IMR-90 (cell line): ENCODE measurements at regions not wholly inside any gene's neighbourhood (a gene's known extent, or its start where the extent isn't known, plus 50 kb on each side); places are given as distances from the start of the nearest gene placed in this dataset.

Source experiments
- ATAC-seq: fragments of 200-7000 bp; cut with Tn5 transposase; 2 replicates; pipeline ENCODE4 v1.9.1; 2020; ENCODE audit warnings: low read depth, mild to moderate bottlenecking, moderate library complexity
- BruUV-seq: library from RNA; stranded (reverse); fragments of 400-500 nt; replicated peaks from 2 replicates; lab custom pipeline; 2021; lab: Mats Ljungman, UMichigan
- CTCF ChIA-PET: fragments of 300-600 bp; formaldehyde crosslinking; extraction: SDS; loops from one replicate; lab custom pipeline; 2021; ENCODE audit warnings: antibody characterized with exemption; lab: Yijun Ruan, JAX
- POLR2A ChIA-PET: fragments of 300-600 bp; sonication (Branson Sonifier 250); formaldehyde crosslinking; loops from one replicate; lab custom pipeline; 2022; ENCODE audit warnings: antibody characterized with exemption; ENCODE audit not compliant: unreplicated experiment; lab: Charles Lee
- DNase-seq: peaks from one replicate; pipeline ENCODE4 v3.0.0; 2013
- H2AFZ ChIP-seq: replicated peaks from 2 replicates; pipeline ENCODE3; 2013; ENCODE audit warnings: low read length, mild to moderate bottlenecking; ENCODE audit not compliant: poor library complexity
- H2AK5ac ChIP-seq: 2 replicates; pipeline ENCODE4 v1.6.1; 2013; ENCODE audit warnings: low read depth, low read length, inconsistent platforms
- H2AK9ac ChIP-seq: replicated peaks from 2 replicates; pipeline ENCODE3; 2013; ENCODE audit warnings: mild to moderate bottlenecking, low read depth, low read length, moderate library complexity; ENCODE audit not compliant: poor library complexity
- H2BK120ac ChIP-seq: 2 replicates; pipeline ENCODE4 v1.6.1; 2013; ENCODE audit warnings: low read depth, low read length, inconsistent platforms
- H2BK15ac ChIP-seq: 3 replicates; pipeline ENCODE4 v1.6.1; 2013; ENCODE audit warnings: low read depth, low read length, inconsistent platforms
- H2BK20ac ChIP-seq: 2 replicates; pipeline ENCODE4 v1.6.1; 2013; ENCODE audit warnings: low read depth, mild to moderate bottlenecking, inconsistent platforms, low read length, moderate library complexity
- H2BK5ac ChIP-seq: 2 replicates; pipeline ENCODE4 v1.6.1; 2013; ENCODE audit warnings: mild to moderate bottlenecking, low read depth, low read length, inconsistent platforms; ENCODE audit not compliant: poor library complexity, severe bottlenecking
- H3K14ac ChIP-seq: replicated peaks from 2 replicates; pipeline ENCODE4 v1.6.1; 2013; ENCODE audit warnings: low read depth, low read length, inconsistent platforms
- H3K18ac ChIP-seq: 2 replicates; pipeline ENCODE4 v1.6.1; 2013; ENCODE audit warnings: low read depth, low read length, control low read depth
- H3K23ac ChIP-seq: 2 replicates; pipeline ENCODE4 v1.6.1; 2013; ENCODE audit warnings: low read depth, low read length, inconsistent platforms
- H3K27ac ChIP-seq: 2 replicates; pipeline ENCODE4 v1.5.1; 2013; ENCODE audit warnings: mild to moderate bottlenecking, control low read depth, low read length; ENCODE audit not compliant: insufficient read depth
- H3K27me3 ChIP-seq: 2 replicates; pipeline ENCODE4 v1.6.1; 2013; ENCODE audit warnings: low read length; ENCODE audit not compliant: control insufficient read depth, insufficient read depth
- H3K36me3 ChIP-seq: 2 replicates; pipeline ENCODE4 v1.6.1; 2013; ENCODE audit warnings: low read length, mixed read lengths; ENCODE audit not compliant: control insufficient read depth, insufficient read depth
- H3K4ac ChIP-seq: 2 replicates; pipeline ENCODE4 v1.6.1; 2013; ENCODE audit warnings: low read depth, low read length, inconsistent platforms
- H3K4me1 ChIP-seq: 2 replicates; pipeline ENCODE4 v1.6.1; 2013; ENCODE audit warnings: low read length, mixed read lengths; ENCODE audit not compliant: control insufficient read depth, insufficient read depth
- H3K4me2 ChIP-seq: 2 replicates; pipeline ENCODE4 v1.6.1; 2013; ENCODE audit warnings: low read depth, mild to moderate bottlenecking, control low read depth, low read length, moderate library complexity
- H3K4me3 ChIP-seq: 2 replicates; pipeline ENCODE4 v1.5.1; 2013; ENCODE audit warnings: low read depth, mild to moderate bottlenecking, control low read depth, low read length, moderate library complexity; ENCODE audit not compliant: insufficient read depth
- H3K56ac ChIP-seq: 2 replicates; pipeline ENCODE4 v1.6.1; 2013; ENCODE audit warnings: low read length, inconsistent platforms; ENCODE audit not compliant: insufficient read depth; ENCODE audit errors: extremely low read depth
- H3K79me1 ChIP-seq, 2 experiments: 2 replicates each; pipeline ENCODE4 v1.6.1; 2013; ENCODE audit warnings: low read length in 2 of 2, inconsistent platforms in 1 of 2, low read depth in 1 of 2
- H3K9ac ChIP-seq: 2 replicates; pipeline ENCODE4 v1.6.1; 2013; ENCODE audit warnings: low read depth, low read length, control low read depth
- H3K9me1 ChIP-seq: 2 replicates; pipeline ENCODE4 v1.6.1; 2013; ENCODE audit warnings: low read length, inconsistent platforms; ENCODE audit not compliant: insufficient read depth
- H3K9me3 ChIP-seq: 2 replicates; pipeline ENCODE4 v1.6.1; 2013; ENCODE audit warnings: low read length; ENCODE audit not compliant: control insufficient read depth, insufficient read depth
- H4K20me1 ChIP-seq: 2 replicates; pipeline ENCODE4 v1.6.1; 2013; ENCODE audit warnings: low read length, inconsistent platforms; ENCODE audit not compliant: insufficient read depth
- H4K5ac ChIP-seq: 2 replicates; pipeline ENCODE4 v1.6.1; 2013; ENCODE audit warnings: mild to moderate bottlenecking, low read depth, low read length, control low read depth
- H4K8ac ChIP-seq, 2 experiments: 2 replicates each; pipeline ENCODE4 v1.6.1; 2013; ENCODE audit warnings: low read depth in 2 of 2, low read length in 2 of 2, control low read depth in 1 of 2, inconsistent platforms in 1 of 2
- H4K91ac ChIP-seq: 2 replicates; pipeline ENCODE4 v1.6.1; 2013; ENCODE audit warnings: low read depth, low read length, inconsistent platforms; ENCODE audit not compliant: insufficient read depth
- BHLHE40 ChIP-seq: fragments of 150-350 bp; IDR thresholded peaks from 2 replicates; pipeline ENCODE4 v1.6.1; 2016; ENCODE audit warnings: mild to moderate bottlenecking, low read depth, low read length
- dilution Hi-C: fragments of 300-500 bp; cut with HindIII; formaldehyde crosslinking; loops from one replicate; pipeline ENCODE4 v1.14.3; 2018; ENCODE audit warnings: low sequenced_read_pairs; ENCODE audit not compliant: unreplicated experiment
- in situ Hi-C: fragments of 300-500 bp; cut with MboI; formaldehyde crosslinking; loops from 3 replicates; pipeline ENCODE4 v1.14.3; 2019; ENCODE audit warnings: low sequenced_read_pairs, inconsistent platforms, mixed read lengths
- intact Hi-C: fragments of 100-400 bp; cut with micrococcal nuclease; formaldehyde crosslinking; loops from 2 replicates; pipeline ENCODE4 v1.10.0; 2022
- TF ChIP-seq, protein P1 (sequence below): fragments of 150-350 bp; IDR thresholded peaks from 2 replicates; pipeline ENCODE4 v1.6.1; 2016; ENCODE audit warnings: low read depth, mild to moderate bottlenecking, low read length, moderate library complexity, borderline replicate concordance

DNA sequence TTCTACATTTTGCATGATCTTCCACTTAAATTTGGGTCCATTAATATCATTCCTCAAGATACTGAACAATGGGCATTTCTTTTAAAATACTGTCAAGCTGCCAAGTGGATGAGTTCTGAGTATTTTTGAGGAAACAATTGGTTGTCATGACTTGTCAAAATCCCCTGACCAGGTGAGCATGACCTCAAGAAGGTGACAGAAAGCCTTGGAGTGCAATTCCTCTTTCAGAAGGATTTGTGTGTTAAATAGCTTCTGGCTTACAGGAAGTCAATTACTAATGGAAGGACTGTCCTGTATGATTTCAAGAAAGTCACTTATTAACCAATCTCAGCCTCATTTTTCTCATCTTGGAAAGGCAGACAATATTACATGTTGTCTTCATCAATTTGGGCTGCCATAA, 460.6 kb downstream of the TSN start:
- Histone ChIP-seq H2AFZ (no peak overlapping the region), H3K9me3 (no peaks in the 10 kb centered on the region), H4K20me1 (no peaks in the 10 kb centered on the region), H2BK5ac (no peak overlapping the region), H3K79me1 (no peaks in the 10 kb centered on the region), H2AK9ac (no peak overlapping the region), H4K8ac (no peak overlapping the region), H2BK15ac (no peak overlapping the region), H3K56ac (no peak overlapping the region), H3K4me1 (no peaks in the 10 kb centered on the region), H3K27me3 (no peaks in the 10 kb centered on the region), H3K9me1 (no peaks in the 10 kb centered on the region), H3K9ac (no peak overlapping the region), H3K18ac (no peak overlapping the region), H3K4me2 (no peak overlapping the region), H2AK5ac (no peak overlapping the region), H2BK120ac (no peak overlapping the region), H2BK20ac (no peak overlapping the region), H4K5ac (no peak overlapping the region), H3K36me3 (no peaks in the 10 kb centered on the region), H3K4ac (no peak overlapping the region), H4K91ac (no peak overlapping the region), H3K27ac (no peak overlapping the region), H3K14ac (no peak overlapping the region), H3K23ac (no peak overlapping the region), H3K4me3 (no peak overlapping the region)
- ChIA-PET CTCF (no interaction called here), POLR2A (no interaction called here)
- intact Hi-C loops (no loop called here), in situ Hi-C loops (no loop called here), dilution Hi-C loops (no loop called here)
- no peak for DNase-seq
- ATAC-seq, result no peak
- TF ChIP-seq, protein P1, sequence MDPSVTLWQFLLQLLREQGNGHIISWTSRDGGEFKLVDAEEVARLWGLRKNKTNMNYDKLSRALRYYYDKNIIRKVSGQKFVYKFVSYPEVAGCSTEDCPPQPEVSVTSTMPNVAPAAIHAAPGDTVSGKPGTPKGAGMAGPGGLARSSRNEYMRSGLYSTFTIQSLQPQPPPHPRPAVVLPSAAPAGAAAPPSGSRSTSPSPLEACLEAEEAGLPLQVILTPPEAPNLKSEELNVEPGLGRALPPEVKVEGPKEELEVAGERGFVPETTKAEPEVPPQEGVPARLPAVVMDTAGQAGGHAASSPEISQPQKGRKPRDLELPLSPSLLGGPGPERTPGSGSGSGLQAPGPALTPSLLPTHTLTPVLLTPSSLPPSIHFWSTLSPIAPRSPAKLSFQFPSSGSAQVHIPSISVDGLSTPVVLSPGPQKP, result no peak
- no peak for TF ChIP-seq BHLHE40
- no TSS peak for BruUV-seq
